GM12878 (cell line): ENCODE measurements at regions not wholly inside any gene's neighbourhood (a gene's known extent, or its start where the extent isn't known, plus 50 kb on each side); places are given as distances from the start of the nearest gene placed in this dataset.

ENCODE experiments used
- CREB1 ChIP-seq: IDR thresholded peaks from 2 replicates; pipeline ENCODE4 v1.6.1; 2012; ENCODE audit warnings: low read depth, mild to moderate bottlenecking, inconsistent platforms
- CUX1 ChIP-seq: IDR thresholded peaks from 2 replicates; pipeline ENCODE4 v1.6.1; 2012; ENCODE audit warnings: improper control_type of control experiment, low read depth, low read length; ENCODE audit not compliant: insufficient replicate concordance
- EP300 ChIP-seq, 2 experiments: fragments of 150-350 bp in 1 of 2; IDR thresholded peaks; 2 replicates each; pipeline ENCODE4 v1.6.1; 2011 to 2012; ENCODE audit warnings: low read depth in 2 of 2, low read length in 2 of 2, borderline replicate concordance in 1 of 2, improper control_type of control experiment in 1 of 2, inconsistent platforms in 1 of 2; ENCODE audit not compliant: control insufficient read depth in 1 of 2
- EZH2 ChIP-seq: IDR thresholded peaks from 2 replicates; pipeline ENCODE4 v1.6.1; 2012; ENCODE audit warnings: low read depth, mild to moderate bottlenecking, control low read depth, inconsistent platforms, low read length, borderline replicate concordance; ENCODE audit not compliant: control insufficient read depth
- PML ChIP-seq: IDR thresholded peaks from 2 replicates; pipeline ENCODE4 v1.6.1; 2012; ENCODE audit warnings: low read length, inconsistent platforms
- RAD51 ChIP-seq: fragments of 450-650 bp; IDR thresholded peaks from 2 replicates; pipeline ENCODE4 v1.6.1; 2016; ENCODE audit warnings: moderate library complexity, mild to moderate bottlenecking, inconsistent platforms
- RB1 ChIP-seq: fragments of 450-650 bp; formaldehyde crosslinking; IDR thresholded peaks from 2 replicates; pipeline ENCODE4 v1.6.1; 2017; ENCODE audit warnings: mild to moderate bottlenecking, borderline replicate concordance
- SP1 ChIP-seq: IDR thresholded peaks from one replicate; pipeline ENCODE4 v1.6.1; 2011; ENCODE audit warnings: low read depth, low read length
- SREBF1 ChIP-seq: IDR thresholded peaks from 2 replicates; pipeline ENCODE4 v1.6.1; 2012; ENCODE audit warnings: mild to moderate bottlenecking, low read length
- SREBF2 ChIP-seq: IDR thresholded peaks from 2 replicates; pipeline ENCODE4 v1.6.1; 2012; ENCODE audit warnings: mild to moderate bottlenecking, low read length
- YY1 ChIP-seq: IDR thresholded peaks from 2 replicates; pipeline ENCODE4 v1.6.1; 2011; ENCODE audit warnings: low read depth, mild to moderate bottlenecking, low read length
- TF ChIP-seq, protein P1 (sequence below), 3 experiments: IDR thresholded peaks in 2 of 3; conservative IDR thresholded peaks in 1 of 3; 2 replicates each; pipeline ENCODE4 v1.5.1; 2011; ENCODE audit warnings: low read depth in 3 of 3, low read length in 3 of 3, mild to moderate bottlenecking in 3 of 3, control low read depth in 2 of 3, moderate library complexity in 2 of 3, inconsistent platforms in 1 of 3, mixed read lengths in 1 of 3; ENCODE audit not compliant: control insufficient read depth in 2 of 3, insufficient read depth in 1 of 3; ENCODE audit errors: extremely low read depth in 1 of 3

- TF ChIP-seq, protein P1, sequence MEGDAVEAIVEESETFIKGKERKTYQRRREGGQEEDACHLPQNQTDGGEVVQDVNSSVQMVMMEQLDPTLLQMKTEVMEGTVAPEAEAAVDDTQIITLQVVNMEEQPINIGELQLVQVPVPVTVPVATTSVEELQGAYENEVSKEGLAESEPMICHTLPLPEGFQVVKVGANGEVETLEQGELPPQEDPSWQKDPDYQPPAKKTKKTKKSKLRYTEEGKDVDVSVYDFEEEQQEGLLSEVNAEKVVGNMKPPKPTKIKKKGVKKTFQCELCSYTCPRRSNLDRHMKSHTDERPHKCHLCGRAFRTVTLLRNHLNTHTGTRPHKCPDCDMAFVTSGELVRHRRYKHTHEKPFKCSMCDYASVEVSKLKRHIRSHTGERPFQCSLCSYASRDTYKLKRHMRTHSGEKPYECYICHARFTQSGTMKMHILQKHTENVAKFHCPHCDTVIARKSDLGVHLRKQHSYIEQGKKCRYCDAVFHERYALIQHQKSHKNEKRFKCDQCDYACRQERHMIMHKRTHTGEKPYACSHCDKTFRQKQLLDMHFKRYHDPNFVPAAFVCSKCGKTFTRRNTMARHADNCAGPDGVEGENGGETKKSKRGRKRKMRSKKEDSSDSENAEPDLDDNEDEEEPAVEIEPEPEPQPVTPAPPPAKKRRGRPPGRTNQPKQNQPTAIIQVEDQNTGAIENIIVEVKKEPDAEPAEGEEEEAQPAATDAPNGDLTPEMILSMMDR (IDR thresholded peaks at IDR 0.05 in 2 of 3, conservative IDR thresholded peaks at IDR 0.05 in 1 of 3; ENCODE audit: control insufficient read depth in 2 of 3, extremely low read depth in 1 of 3, insufficient read depth in 1 of 3, low read depth in 3 of 3, low read length in 3 of 3) = no peak
- TF ChIP-seq SP1 (no peak), YY1 (no peak), CREB1 (no peak), RB1 (no peak), EZH2 (no peak), PML (no peak), EP300 (IDR thresholded peaks at IDR 0.05; ENCODE audit: borderline replicate concordance in 1 of 2, control insufficient read depth in 1 of 2, low read depth in 2 of 2, low read length in 2 of 2) (no peak), SREBF1 (no peak), SREBF2 (no peak), RAD51 (no peak), CUX1 (no peak)
Measured at GRCh38 chr2:8582191-8582590, 99.7 kb upstream of the ID2 start.
